GM19025 (cell line): ENCODE measurements at regions not wholly inside any gene's neighbourhood (a gene's known extent, or its start where the extent isn't known, plus 50 kb on each side); places are given as distances from the start of the nearest gene placed in this dataset.
"Not testable (repeated sequence)": the region's sequence is repeated elsewhere in the genome, so short reads cannot be mapped to it uniquely, and the experiment has no call there.

Experiments used
- ATAC-seq: cut with Tn5 transposase; IDR thresholded peaks from one replicate; pipeline ENCODE4 v1.9.1; 2021; ENCODE audit warnings: mild to moderate bottlenecking, low read depth, moderate library complexity; ENCODE audit not compliant: unreplicated experiment

- ATAC-seq = no peak
Measured at GRCh38 chr12:17020765-17021164, 414.8 kb upstream of the LMO3 start.

- ATAC-seq = no peak
Measured at GRCh38 chr12:17017402-17017801, 411.4 kb upstream of the LMO3 start.

- no peak for ATAC-seq
Measured at GRCh38 chr12:17016116-17016864, 410.3 kb upstream of the LMO3 start.

- ATAC-seq = no peak
Measured at GRCh38 chr12:17015501-17015900, 409.5 kb upstream of the LMO3 start.

- ATAC-seq = not testable (repeated sequence)
Measured at GRCh38 chr12:17007442-17008040, 401.6 kb upstream of the LMO3 start.

GRCh38 chr12:16998538-16998937 lies 392.6 kb upstream of the LMO3 start:
- ATAC-seq = not testable (repeated sequence)

GRCh38 chr12:16984484-16984883 lies 378.5 kb upstream of the LMO3 start:
- ATAC-seq = peak; percentile 52

GRCh38 chr12:16972923-16973770 lies 367.2 kb upstream of the LMO3 start:
- no peak for ATAC-seq

- ATAC-seq = no peak
Measured at GRCh38 chr12:16962889-16963288, 356.9 kb upstream of the LMO3 start.

- peak; percentile 85 for ATAC-seq
Measured at GRCh38 chr12:16955083-16955657, 349.2 kb upstream of the LMO3 start.

- no peak for ATAC-seq
Measured at GRCh38 chr12:16949871-16950667, 344.1 kb upstream of the LMO3 start.

GRCh38 chr12:16949371-16949770 lies 343.4 kb upstream of the LMO3 start:
- no peak for ATAC-seq

- ATAC-seq = no peak
Measured at GRCh38 chr12:16946704-16947103, 340.7 kb upstream of the LMO3 start.

GRCh38 chr12:16939871-16940306 lies 333.9 kb upstream of the LMO3 start:
- ATAC-seq = peak; percentile 84

- ATAC-seq = no peak
Measured at GRCh38 chr12:16927259-16927658, 321.3 kb upstream of the LMO3 start.

- ATAC-seq = no peak
Measured at GRCh38 chr12:16920451-16920850, 314.5 kb upstream of the LMO3 start.

- no peak for ATAC-seq
Measured at GRCh38 chr12:16919551-16919950, 313.6 kb upstream of the LMO3 start.

GRCh38 chr12:16914853-16915252 lies 308.9 kb upstream of the LMO3 start:
- ATAC-seq = no peak

- ATAC-seq = no peak
Measured at GRCh38 chr12:16913832-16914490, 308.0 kb upstream of the LMO3 start.

GRCh38 chr12:16901946-16902345 lies 296.0 kb upstream of the LMO3 start:
- ATAC-seq = no peak
